A673 (cell line): ENCODE measurements at regions not wholly inside any gene's neighbourhood (a gene's known extent, or its start where the extent isn't known, plus 50 kb on each side); places are given as distances from the start of the nearest gene placed in this dataset.
"Not testable (repeated sequence)": the region's sequence is repeated elsewhere in the genome, so short reads cannot be mapped to it uniquely, and the experiment has no call there.

Experiments used
- BruUV-seq: library from RNA; stranded (reverse); fragments of 400-500 nt; replicated peaks from 2 replicates; lab custom pipeline; 2021; lab: Mats Ljungman, UMichigan
- CTCF ChIA-PET: fragments of 300-600 bp; sonication (Branson Sonifier 250); formaldehyde crosslinking; loops from one replicate; lab custom pipeline; 2022; ENCODE audit warnings: antibody characterized with exemption; lab: Charles Lee
- POLR2A ChIA-PET: fragments of 300-600 bp; sonication (Branson Sonifier 250); formaldehyde crosslinking; loops from one replicate; lab custom pipeline; 2022; ENCODE audit warnings: antibody characterized with exemption; ENCODE audit not compliant: low non-redundant PET; lab: Charles Lee
- DNase-seq: peaks from one replicate; pipeline ENCODE4 v3.0.0-alpha.2; 2015; ENCODE audit warnings: low spot score
- H3K27ac ChIP-seq: fragments of 200-600 bp; sonication (generic); 2 replicates; pipeline ENCODE4 v1.5.1; 2016; ENCODE audit warnings: mixed run types, low read depth, mild to moderate bottlenecking, mixed read lengths, antibody characterized with exemption, low read length; ENCODE audit not compliant: poor library complexity, severe bottlenecking
- H3K27me3 ChIP-seq: fragments of 200-600 bp; sonication (generic); replicated peaks from 2 replicates; pipeline ENCODE4 v1.6.1; 2017; ENCODE audit warnings: mixed run types, low read depth, mild to moderate bottlenecking, mixed read lengths, antibody characterized with exemption, low read length; ENCODE audit not compliant: insufficient read depth, poor library complexity
- H3K36me3 ChIP-seq: fragments of 200-600 bp; sonication (generic); 2 replicates; pipeline ENCODE4 v1.6.1; 2016; ENCODE audit warnings: mixed run types, mild to moderate bottlenecking, mixed read lengths, antibody characterized with exemption, low read length; ENCODE audit not compliant: insufficient read depth, poor library complexity, severe bottlenecking
- H3K4me1 ChIP-seq: fragments of 200-600 bp; sonication (generic); 2 replicates; pipeline ENCODE4 v1.6.1; 2017; ENCODE audit warnings: mixed run types, mild to moderate bottlenecking, mixed read lengths, antibody characterized with exemption, low read length; ENCODE audit not compliant: insufficient read depth, poor library complexity, severe bottlenecking
- H3K4me3 ChIP-seq: fragments of 200-600 bp; sonication (generic); 2 replicates; pipeline ENCODE4 v1.5.1; 2016; ENCODE audit warnings: low read depth, mixed run types, mild to moderate bottlenecking, mixed read lengths, low read length; ENCODE audit not compliant: poor library complexity, severe bottlenecking
- H3K9me3 ChIP-seq: fragments of 200-600 bp; sonication (generic); 2 replicates; pipeline ENCODE4 v1.6.1; 2016; ENCODE audit warnings: mixed run types, low read depth, mild to moderate bottlenecking, mixed read lengths, antibody characterized with exemption, low read length; ENCODE audit not compliant: poor library complexity, severe bottlenecking
- CTCF ChIP-seq: fragments of 300-800, 200-600 bp; sonication (generic); conservative IDR thresholded peaks from 2 replicates; pipeline ENCODE4 v1.5.1; 2017; ENCODE audit warnings: low read depth, mild to moderate bottlenecking, antibody characterized with exemption, low read length, moderate library complexity, mixed read lengths
- EZH2 ChIP-seq: fragments of 200-600 bp; sonication (generic); IDR thresholded peaks from 2 replicates; pipeline ENCODE4 v1.6.1; 2017; ENCODE audit warnings: borderline replicate concordance, low read depth, mild to moderate bottlenecking, mixed read lengths, antibody characterized with exemption, low read length; ENCODE audit not compliant: poor library complexity, severe bottlenecking
- intact Hi-C: fragments of 100-400 bp; cut with micrococcal nuclease; formaldehyde crosslinking; loops from one replicate; pipeline ENCODE4 v1.10.0; 2022; ENCODE audit not compliant: unreplicated experiment

GRCh38 chr9:107824556-107824955, 335.0 kb upstream of the KLF4 start:
- peaks cover 8% of the 10 kb centered on the region for H3K9me3 ChIP-seq
- POLR2A ChIA-PET = no interaction called here
- DNase-seq = no peak
- no peak overlapping the region for H3K4me3 ChIP-seq
- H3K27ac ChIP-seq = no peak overlapping the region
- no TSS peak for BruUV-seq
- H3K36me3 ChIP-seq = no peaks in the 10 kb centered on the region
- no peaks in the 10 kb centered on the region for H3K27me3 ChIP-seq
- intact Hi-C loops = no loop called here
- CTCF ChIA-PET = no interaction called here
- TF ChIP-seq EZH2 = no peak
- no peak for TF ChIP-seq CTCF
- no peaks in the 10 kb centered on the region for H3K4me1 ChIP-seq

- no peaks in the 10 kb centered on the region for H3K36me3 ChIP-seq
- no peak for TF ChIP-seq EZH2
- TF ChIP-seq CTCF = no peak
- CTCF ChIA-PET = no interaction called here
- H3K27ac ChIP-seq = no peak overlapping the region
- H3K27me3 ChIP-seq = no peaks in the 10 kb centered on the region
- POLR2A ChIA-PET = no interaction called here
- no peak for DNase-seq
- BruUV-seq = no TSS peak
- H3K4me1 ChIP-seq = no peaks in the 10 kb centered on the region
- H3K4me3 ChIP-seq = no peak overlapping the region
- H3K9me3 ChIP-seq = peaks cover 12% of the 10 kb centered on the region
- intact Hi-C loops = no loop called here
These were observed 330.4 kb upstream of the KLF4 start for GRCh38 chr9:107819772-107820565.

GRCh38 chr9:107818503-107818829, 328.9 kb upstream of the KLF4 start:
- H3K9me3 ChIP-seq, H3K36me3 ChIP-seq, H3K4me1 ChIP-seq, DNase-seq, H3K27me3 ChIP-seq, CTCF ChIA-PET, H3K4me3 ChIP-seq, intact Hi-C loops, BruUV-seq, POLR2A ChIA-PET, H3K27ac ChIP-seq: not testable (repeated sequence)

GRCh38 chr9:107817595-107818502, 328.3 kb upstream of the KLF4 start:
- CTCF ChIA-PET, POLR2A ChIA-PET, H3K9me3 ChIP-seq, H3K4me3 ChIP-seq, H3K4me1 ChIP-seq, DNase-seq, H3K36me3 ChIP-seq, BruUV-seq, H3K27me3 ChIP-seq, H3K27ac ChIP-seq, intact Hi-C loops: not testable (repeated sequence)
